IMR-90 (cell line): ENCODE measurements at regions not wholly inside any gene's neighbourhood (a gene's known extent, or its start where the extent isn't known, plus 50 kb on each side); places are given as distances from the start of the nearest gene placed in this dataset.

ENCODE experiments used
- ATAC-seq: fragments of 200-7000 bp; cut with Tn5 transposase; 2 replicates; pipeline ENCODE4 v1.9.1; 2020; ENCODE audit warnings: low read depth, mild to moderate bottlenecking, moderate library complexity
- BruUV-seq: library from RNA; stranded (reverse); fragments of 400-500 nt; replicated peaks from 2 replicates; lab custom pipeline; 2021; lab: Mats Ljungman, UMichigan
- CTCF ChIA-PET: fragments of 300-600 bp; formaldehyde crosslinking; extraction: SDS; loops from one replicate; lab custom pipeline; 2021; ENCODE audit warnings: antibody characterized with exemption; lab: Yijun Ruan, JAX
- POLR2A ChIA-PET: fragments of 300-600 bp; sonication (Branson Sonifier 250); formaldehyde crosslinking; loops from one replicate; lab custom pipeline; 2022; ENCODE audit warnings: antibody characterized with exemption; ENCODE audit not compliant: unreplicated experiment; lab: Charles Lee
- DNase-seq: peaks from one replicate; pipeline ENCODE4 v3.0.0; 2013
- H2AFZ ChIP-seq: replicated peaks from 2 replicates; pipeline ENCODE3; 2013; ENCODE audit warnings: low read length, mild to moderate bottlenecking; ENCODE audit not compliant: poor library complexity
- H2AK5ac ChIP-seq: 2 replicates; pipeline ENCODE4 v1.6.1; 2013; ENCODE audit warnings: low read depth, low read length, inconsistent platforms
- H2AK9ac ChIP-seq: replicated peaks from 2 replicates; pipeline ENCODE3; 2013; ENCODE audit warnings: mild to moderate bottlenecking, low read depth, low read length, moderate library complexity; ENCODE audit not compliant: poor library complexity
- H2BK120ac ChIP-seq: 2 replicates; pipeline ENCODE4 v1.6.1; 2013; ENCODE audit warnings: low read depth, low read length, inconsistent platforms
- H2BK15ac ChIP-seq: 3 replicates; pipeline ENCODE4 v1.6.1; 2013; ENCODE audit warnings: low read depth, low read length, inconsistent platforms
- H2BK20ac ChIP-seq: 2 replicates; pipeline ENCODE4 v1.6.1; 2013; ENCODE audit warnings: low read depth, mild to moderate bottlenecking, inconsistent platforms, low read length, moderate library complexity
- H2BK5ac ChIP-seq: 2 replicates; pipeline ENCODE4 v1.6.1; 2013; ENCODE audit warnings: mild to moderate bottlenecking, low read depth, low read length, inconsistent platforms; ENCODE audit not compliant: poor library complexity, severe bottlenecking
- H3K14ac ChIP-seq: replicated peaks from 2 replicates; pipeline ENCODE4 v1.6.1; 2013; ENCODE audit warnings: low read depth, low read length, inconsistent platforms
- H3K18ac ChIP-seq: 2 replicates; pipeline ENCODE4 v1.6.1; 2013; ENCODE audit warnings: low read depth, low read length, control low read depth
- H3K23ac ChIP-seq: 2 replicates; pipeline ENCODE4 v1.6.1; 2013; ENCODE audit warnings: low read depth, low read length, inconsistent platforms
- H3K27ac ChIP-seq: 2 replicates; pipeline ENCODE4 v1.5.1; 2013; ENCODE audit warnings: mild to moderate bottlenecking, control low read depth, low read length; ENCODE audit not compliant: insufficient read depth
- H3K27me3 ChIP-seq: 2 replicates; pipeline ENCODE4 v1.6.1; 2013; ENCODE audit warnings: low read length; ENCODE audit not compliant: control insufficient read depth, insufficient read depth
- H3K36me3 ChIP-seq: 2 replicates; pipeline ENCODE4 v1.6.1; 2013; ENCODE audit warnings: low read length, mixed read lengths; ENCODE audit not compliant: control insufficient read depth, insufficient read depth
- H3K4ac ChIP-seq: 2 replicates; pipeline ENCODE4 v1.6.1; 2013; ENCODE audit warnings: low read depth, low read length, inconsistent platforms
- H3K4me1 ChIP-seq: 2 replicates; pipeline ENCODE4 v1.6.1; 2013; ENCODE audit warnings: low read length, mixed read lengths; ENCODE audit not compliant: control insufficient read depth, insufficient read depth
- H3K4me2 ChIP-seq: 2 replicates; pipeline ENCODE4 v1.6.1; 2013; ENCODE audit warnings: low read depth, mild to moderate bottlenecking, control low read depth, low read length, moderate library complexity
- H3K4me3 ChIP-seq: 2 replicates; pipeline ENCODE4 v1.5.1; 2013; ENCODE audit warnings: low read depth, mild to moderate bottlenecking, control low read depth, low read length, moderate library complexity; ENCODE audit not compliant: insufficient read depth
- H3K56ac ChIP-seq: 2 replicates; pipeline ENCODE4 v1.6.1; 2013; ENCODE audit warnings: low read length, inconsistent platforms; ENCODE audit not compliant: insufficient read depth; ENCODE audit errors: extremely low read depth
- H3K79me1 ChIP-seq, 2 experiments: 2 replicates each; pipeline ENCODE4 v1.6.1; 2013; ENCODE audit warnings: low read length in 2 of 2, inconsistent platforms in 1 of 2, low read depth in 1 of 2
- H3K9ac ChIP-seq: 2 replicates; pipeline ENCODE4 v1.6.1; 2013; ENCODE audit warnings: low read depth, low read length, control low read depth
- H3K9me1 ChIP-seq: 2 replicates; pipeline ENCODE4 v1.6.1; 2013; ENCODE audit warnings: low read length, inconsistent platforms; ENCODE audit not compliant: insufficient read depth
- H3K9me3 ChIP-seq: 2 replicates; pipeline ENCODE4 v1.6.1; 2013; ENCODE audit warnings: low read length; ENCODE audit not compliant: control insufficient read depth, insufficient read depth
- H4K20me1 ChIP-seq: 2 replicates; pipeline ENCODE4 v1.6.1; 2013; ENCODE audit warnings: low read length, inconsistent platforms; ENCODE audit not compliant: insufficient read depth
- H4K5ac ChIP-seq: 2 replicates; pipeline ENCODE4 v1.6.1; 2013; ENCODE audit warnings: mild to moderate bottlenecking, low read depth, low read length, control low read depth
- H4K8ac ChIP-seq, 2 experiments: 2 replicates each; pipeline ENCODE4 v1.6.1; 2013; ENCODE audit warnings: low read depth in 2 of 2, low read length in 2 of 2, control low read depth in 1 of 2, inconsistent platforms in 1 of 2
- H4K91ac ChIP-seq: 2 replicates; pipeline ENCODE4 v1.6.1; 2013; ENCODE audit warnings: low read depth, low read length, inconsistent platforms; ENCODE audit not compliant: insufficient read depth
- BHLHE40 ChIP-seq: fragments of 150-350 bp; IDR thresholded peaks from 2 replicates; pipeline ENCODE4 v1.6.1; 2016; ENCODE audit warnings: mild to moderate bottlenecking, low read depth, low read length
- CEBPB ChIP-seq: IDR thresholded peaks from 2 replicates; pipeline ENCODE4 v1.6.1; 2012; ENCODE audit warnings: low read depth, low read length, improper control_type of control experiment
- CHD1 ChIP-seq: IDR thresholded peaks from 2 replicates; pipeline ENCODE4 v1.6.1; 2012; ENCODE audit warnings: low read depth, low read length, improper control_type of control experiment
- CTCF ChIP-seq: conservative IDR thresholded peaks from 2 replicates; pipeline ENCODE4 v1.5.1; 2012; ENCODE audit warnings: mild to moderate bottlenecking, low read depth, low read length, improper control_type of control experiment
- ELK1 ChIP-seq: fragments of 150-350 bp; IDR thresholded peaks from 2 replicates; pipeline ENCODE4 v1.6.1; 2016; ENCODE audit warnings: low read depth, mild to moderate bottlenecking, low read length, moderate library complexity, borderline replicate concordance
- FOS ChIP-seq: fragments of 150-350 bp; IDR thresholded peaks from 2 replicates; pipeline ENCODE4 v1.6.1; 2016; ENCODE audit warnings: low read depth, low read length
- MAFK ChIP-seq: IDR thresholded peaks from 2 replicates; pipeline ENCODE4 v1.6.1; 2012; ENCODE audit warnings: low read depth, low read length, improper control_type of control experiment
- MAZ ChIP-seq: IDR thresholded peaks from 2 replicates; pipeline ENCODE4 v1.6.1; 2012; ENCODE audit warnings: low read depth, mild to moderate bottlenecking, low read length, improper control_type of control experiment, moderate library complexity, borderline replicate concordance
- MXI1 ChIP-seq: IDR thresholded peaks from 2 replicates; pipeline ENCODE4 v1.6.1; 2012; ENCODE audit warnings: low read depth, mild to moderate bottlenecking, low read length, moderate library complexity, borderline replicate concordance
- RCOR1 ChIP-seq: IDR thresholded peaks from 2 replicates; pipeline ENCODE4 v1.6.1; 2012; ENCODE audit warnings: mild to moderate bottlenecking, low read length, improper control_type of control experiment; ENCODE audit not compliant: insufficient replicate concordance
- RFX5 ChIP-seq: IDR thresholded peaks from 2 replicates; pipeline ENCODE4 v1.8.0; 2012; ENCODE audit warnings: low read depth, mild to moderate bottlenecking, low read length, moderate library complexity
- SMC3 ChIP-seq: fragments of 150-350 bp; IDR thresholded peaks from 2 replicates; pipeline ENCODE4 v1.6.1; 2016; ENCODE audit warnings: low read depth, mild to moderate bottlenecking, antibody characterized with exemption, low read length, moderate library complexity
- WGBS, 2 experiments: methylation state at CpG; one replicate each; pipeline versions ENCODE4 v1.1.5 to v1.1.7; 2013; ENCODE audit warnings: missing lambda C conversion rate in 2 of 2; ENCODE audit not compliant: insufficient read length in 1 of 2; ENCODE audit errors: extremely low coverage in 2 of 2; 5-methylcytosine and 5-hydroxymethylcytosine counted together
- dilution Hi-C: fragments of 300-500 bp; cut with HindIII; formaldehyde crosslinking; loops from one replicate; pipeline ENCODE4 v1.14.3; 2018; ENCODE audit warnings: low sequenced_read_pairs; ENCODE audit not compliant: unreplicated experiment
- in situ Hi-C: fragments of 300-500 bp; cut with MboI; formaldehyde crosslinking; loops from 3 replicates; pipeline ENCODE4 v1.14.3; 2019; ENCODE audit warnings: low sequenced_read_pairs, inconsistent platforms, mixed read lengths
- intact Hi-C: fragments of 100-400 bp; cut with micrococcal nuclease; formaldehyde crosslinking; loops from 2 replicates; pipeline ENCODE4 v1.10.0; 2022

- no peak overlapping the region for H3K4me3 ChIP-seq
- no peak overlapping the region for H3K23ac ChIP-seq
- no peak overlapping the region for H2BK5ac ChIP-seq
- intact Hi-C loops (no loop called here), dilution Hi-C loops (no loop called here), in situ Hi-C loops (no loop called here)
- H3K18ac ChIP-seq, result no peak overlapping the region
- H3K4me1 ChIP-seq, result no peaks in the 10 kb centered on the region
- no peak overlapping the region for H2AK9ac ChIP-seq
- no peaks in the 10 kb centered on the region for H3K79me1 ChIP-seq
- H3K4ac ChIP-seq, result no peak overlapping the region
- peaks cover 5% of the 10 kb centered on the region; the same call in 1 of the 2 replicates for H3K9me3 ChIP-seq
- no TSS peak for BruUV-seq
- TF ChIP-seq CHD1, result no peak
- TF ChIP-seq BHLHE40, result no peak
- no peak for TF ChIP-seq SMC3
- no peak for TF ChIP-seq ELK1
- no peak for TF ChIP-seq RCOR1
- no peak for TF ChIP-seq MXI1
- TF ChIP-seq CTCF, result no peak
- no peak for TF ChIP-seq MAZ
- no peak for TF ChIP-seq FOS
- TF ChIP-seq CEBPB, result no peak
- TF ChIP-seq MAFK, result no peak
- no peak for TF ChIP-seq RFX5
- ChIA-PET CTCF (no interaction called here), POLR2A (no interaction called here)
- no peaks in the 10 kb centered on the region for H4K20me1 ChIP-seq
- no peak overlapping the region for H3K9ac ChIP-seq
- H2AFZ ChIP-seq, result no peak overlapping the region
- H2AK5ac ChIP-seq, result no peak overlapping the region
- DNase-seq (no peak), ATAC-seq (no peak)
- no peak overlapping the region for H4K5ac ChIP-seq
- no peak overlapping the region for H3K56ac ChIP-seq
- H3K36me3 ChIP-seq, result no peaks in the 10 kb centered on the region
- H3K27ac ChIP-seq, result no peak overlapping the region
- no peak overlapping the region for H4K8ac ChIP-seq
- H4K91ac ChIP-seq, result no peak overlapping the region
- H2BK15ac ChIP-seq, result no peak overlapping the region
- no CpG with 5 or more reads among the region's 1 CpG for WGBS, 2 experiments
- no peak overlapping the region for H3K14ac ChIP-seq
- no peak overlapping the region for H3K4me2 ChIP-seq
- H2BK20ac ChIP-seq, result no peak overlapping the region
- no peaks in the 10 kb centered on the region for H3K27me3 ChIP-seq
- no peak overlapping the region for H2BK120ac ChIP-seq
- H3K9me1 ChIP-seq, result no peaks in the 10 kb centered on the region
Observed at GRCh38 chr4:164212134-164212533, 541.8 kb upstream of the SMIM31 start.
